ENCODE measurements at regions not wholly inside any gene's neighbourhood (a gene's known extent, or its start where the extent isn't known, plus 50 kb on each side); places are given as distances from the start of the nearest gene placed in this dataset.
"Not testable (repeated sequence)": the region's sequence is repeated elsewhere in the genome, so short reads cannot be mapped to it uniquely, and the experiment has no call there.

DNA sequence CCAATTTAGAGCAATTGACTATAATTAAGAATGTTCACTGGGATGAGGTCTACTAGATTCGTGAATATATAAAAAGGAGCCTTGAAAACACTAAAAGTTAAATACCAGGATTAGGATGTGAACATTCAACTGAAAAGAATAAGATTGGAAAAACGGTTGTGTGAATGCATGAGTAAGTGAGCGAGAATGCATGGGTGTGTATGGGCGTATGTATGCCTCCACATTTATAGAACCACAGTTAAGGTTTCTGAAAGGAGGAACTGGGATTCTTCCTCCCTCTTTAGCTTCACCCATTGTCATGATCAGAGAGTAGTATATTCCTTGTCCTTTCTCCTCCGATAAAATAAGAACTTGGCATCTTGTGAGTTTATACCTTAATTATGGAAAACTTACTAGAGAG lies 151.1 kb upstream of the UBE2E3 start:
- no peak for DNase-seq

DNA sequence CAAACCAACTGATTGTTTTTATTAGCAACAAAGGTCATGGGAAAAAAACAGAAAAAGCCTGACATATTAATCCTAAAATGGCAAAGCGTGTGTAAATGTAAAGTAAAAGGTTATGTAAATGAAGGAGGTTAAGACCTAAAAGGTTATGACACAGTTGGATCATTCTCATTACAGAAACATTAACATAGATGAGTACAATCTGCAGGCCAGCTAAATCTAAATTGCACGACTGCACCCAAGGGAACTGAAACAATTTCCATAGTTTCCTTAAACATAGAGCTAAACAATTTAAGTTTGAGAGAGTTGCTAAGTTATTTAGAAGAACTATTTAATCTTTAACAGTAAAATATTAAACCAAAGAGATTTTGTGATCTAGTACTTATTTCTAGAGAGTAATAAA lies 151.6 kb upstream of the UBE2E3 start:
- DNase-seq: no peak

DNA sequence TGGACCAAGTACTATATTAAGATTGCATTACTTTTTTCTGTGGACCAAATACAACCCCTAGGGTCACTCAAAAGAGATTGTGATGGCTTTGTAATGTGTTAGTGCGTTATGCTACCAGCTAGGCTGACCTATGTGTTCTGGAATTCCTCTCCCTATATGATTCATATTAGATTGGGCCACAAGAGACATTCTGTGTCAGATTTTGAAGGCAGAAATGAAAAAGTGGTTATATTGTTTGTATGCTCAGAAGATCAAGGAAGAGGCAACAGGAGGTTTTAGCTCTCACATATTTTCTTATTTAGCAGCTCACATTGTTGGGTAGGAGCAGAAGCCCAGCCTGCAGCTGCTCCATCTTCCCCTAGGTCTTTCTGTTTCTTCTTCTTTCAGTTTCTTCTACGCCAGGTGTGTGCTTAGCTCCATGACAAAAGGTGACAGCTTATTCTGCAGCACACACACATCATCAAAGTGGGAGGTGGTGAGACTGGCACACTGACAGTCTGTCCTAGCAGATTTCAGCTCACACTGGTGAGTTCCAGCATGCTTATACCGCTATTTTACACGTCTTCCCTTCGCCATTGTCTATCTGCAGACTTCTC lies 156.8 kb upstream of the UBE2E3 start:
- no peak for DNase-seq

DNA sequence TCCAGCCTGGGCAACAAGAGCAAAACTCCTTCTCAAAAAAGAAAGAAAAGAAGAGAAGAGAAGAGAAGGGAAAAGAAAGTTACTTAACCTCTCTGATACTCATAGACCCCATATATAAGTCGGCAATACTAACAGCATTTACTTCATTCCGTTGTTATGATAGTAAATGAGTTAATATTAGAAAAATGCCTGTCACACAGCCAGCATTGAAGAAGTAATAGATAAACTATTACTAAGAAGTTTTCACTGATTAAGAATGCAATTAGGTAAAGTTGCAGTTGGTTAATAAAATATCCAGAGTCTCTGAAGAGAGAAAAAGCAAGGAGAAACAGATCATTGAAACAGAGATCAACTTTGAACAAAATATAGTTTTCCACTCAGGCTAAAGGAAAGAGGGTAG lies 161.3 kb upstream of the UBE2E3 start:
- no peak for DNase-seq

DNA sequence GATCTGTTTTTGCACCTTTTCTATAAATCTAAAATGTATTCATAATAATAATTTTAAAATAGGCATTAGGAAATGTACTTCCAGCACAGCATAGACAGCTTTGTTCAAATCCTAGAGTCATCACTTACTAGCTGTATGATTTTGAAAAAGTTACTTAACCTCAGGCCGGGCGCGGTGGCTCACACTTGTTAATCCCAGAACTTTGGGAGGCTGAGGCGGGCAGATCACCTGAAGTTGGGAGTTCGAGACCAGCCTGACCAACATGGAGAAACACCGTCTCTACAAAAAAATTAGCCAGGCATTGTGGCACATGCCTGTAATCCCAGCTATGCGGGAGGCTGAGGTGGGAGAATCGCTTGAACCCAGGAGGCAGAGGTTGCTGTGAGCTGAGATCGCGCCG lies 161.7 kb upstream of the UBE2E3 start:
- DNase-seq: not testable (repeated sequence)

DNA sequence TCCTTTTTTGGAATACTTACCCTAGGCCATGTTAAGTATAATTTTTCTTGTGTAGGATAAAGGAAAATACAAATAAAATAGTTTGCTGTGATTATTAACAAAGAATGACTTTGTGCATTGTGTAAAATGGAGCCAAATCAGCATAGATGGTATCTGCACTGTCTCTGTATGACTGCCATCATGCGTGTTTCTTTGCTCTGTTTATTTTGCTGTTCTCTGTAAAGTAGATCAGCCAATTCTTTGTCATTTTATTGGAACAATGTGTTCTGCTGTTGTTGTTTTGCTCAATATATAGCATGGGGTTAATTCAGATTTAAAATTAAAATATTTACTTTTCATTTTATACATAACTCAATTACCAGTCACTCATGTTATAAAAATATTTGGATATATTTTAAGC lies 181.3 kb upstream of the UBE2E3 start:
- DNase-seq: no peak

DNA sequence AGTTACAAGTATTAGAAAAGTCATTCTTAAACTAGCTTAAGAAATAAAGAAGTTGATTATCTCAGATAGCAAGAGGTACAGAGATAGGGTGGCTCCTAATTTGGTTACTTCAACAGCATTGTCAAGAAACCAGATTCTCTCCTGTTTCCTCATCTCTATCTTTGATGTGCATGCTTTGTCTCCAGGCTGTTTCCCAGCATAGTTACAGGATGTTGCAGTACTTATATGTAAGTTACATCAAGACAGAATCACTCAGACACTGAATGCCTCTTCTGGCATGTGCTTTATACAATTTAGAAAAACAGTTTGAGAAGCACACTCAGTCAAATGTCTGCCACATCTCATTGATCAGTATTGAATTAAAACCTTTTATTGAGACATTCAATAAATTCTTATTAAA lies 189.5 kb upstream of the UBE2E3 start:
- no peak for DNase-seq

DNA sequence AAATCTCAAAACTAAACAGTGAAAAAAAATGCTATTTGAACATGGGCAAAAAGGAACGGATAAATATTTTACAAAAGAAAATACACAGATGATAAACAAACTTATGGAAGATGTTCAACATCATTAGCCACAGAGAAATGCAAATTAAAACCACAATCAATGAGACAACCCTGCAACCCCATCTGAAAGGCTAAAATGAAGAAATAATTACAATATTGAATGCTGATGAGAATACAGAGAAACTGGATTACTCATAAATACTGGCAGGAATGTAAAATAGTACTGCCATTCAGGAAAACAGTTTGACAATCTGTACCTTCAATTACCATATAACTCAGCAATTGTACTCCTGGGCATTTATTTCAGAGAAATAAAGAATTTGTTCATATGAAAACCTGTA lies 193.1 kb upstream of the UBE2E3 start:
- DNase-seq: no peak

DNA sequence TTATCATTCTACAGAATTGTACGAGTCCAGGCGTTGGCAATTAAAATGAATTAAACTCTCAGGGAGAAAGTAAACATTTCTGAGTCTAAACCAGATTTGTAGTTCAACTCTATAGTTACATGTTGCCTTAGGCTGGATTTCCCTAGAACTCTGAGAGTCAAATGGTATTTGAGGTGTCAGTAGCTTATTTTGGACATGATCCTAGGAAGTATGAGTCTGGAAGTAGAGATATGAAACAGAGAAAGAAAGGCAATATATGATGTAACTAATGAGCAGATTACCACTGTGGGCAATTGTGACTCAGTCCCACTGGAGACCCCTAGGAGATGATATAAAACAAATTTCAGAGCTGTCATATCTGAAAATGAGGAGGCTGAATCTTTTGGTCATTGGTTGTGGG lies 199.1 kb upstream of the UBE2E3 start:
- DNase-seq: no peak

DNA sequence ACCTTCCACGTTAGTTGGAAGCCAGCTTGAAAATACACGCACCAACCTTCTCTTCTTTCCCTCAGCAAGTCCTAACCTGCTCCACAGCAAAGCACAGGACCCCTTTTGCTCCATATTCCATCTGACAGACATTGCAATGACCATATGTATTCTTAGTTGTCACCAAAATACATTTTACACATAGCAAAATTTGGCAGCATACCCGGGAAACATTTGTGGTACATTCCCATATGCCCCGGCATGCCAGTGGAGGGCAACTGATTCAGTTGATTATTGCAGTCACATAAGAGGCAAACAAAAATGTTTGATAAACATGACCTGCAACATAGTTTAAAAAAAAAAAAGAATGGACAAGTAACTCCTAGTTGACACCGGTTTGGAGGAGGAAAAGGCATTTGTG lies 202.1 kb upstream of the UBE2E3 start:
- peak; percentile 64 for DNase-seq

DNA sequence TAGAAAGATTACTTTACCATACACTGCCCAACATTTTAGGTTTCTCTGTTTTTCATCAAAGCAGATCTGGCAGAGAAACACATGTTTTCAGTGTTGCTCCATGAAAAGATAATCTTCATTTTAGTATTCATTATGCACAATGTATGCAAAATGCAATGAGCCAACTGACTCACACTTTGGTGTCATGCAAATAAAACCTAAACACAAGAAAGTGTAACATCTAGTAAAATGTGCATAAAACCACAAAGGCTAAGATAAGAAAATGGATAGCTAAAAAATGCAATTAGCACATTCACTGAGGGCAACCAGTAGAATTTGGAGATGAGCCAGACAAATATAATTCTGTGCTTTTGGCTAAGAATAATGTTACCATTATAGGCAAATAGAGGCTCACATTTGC lies 203.5 kb upstream of the UBE2E3 start:
- peak; percentile 51 for DNase-seq

DNA sequence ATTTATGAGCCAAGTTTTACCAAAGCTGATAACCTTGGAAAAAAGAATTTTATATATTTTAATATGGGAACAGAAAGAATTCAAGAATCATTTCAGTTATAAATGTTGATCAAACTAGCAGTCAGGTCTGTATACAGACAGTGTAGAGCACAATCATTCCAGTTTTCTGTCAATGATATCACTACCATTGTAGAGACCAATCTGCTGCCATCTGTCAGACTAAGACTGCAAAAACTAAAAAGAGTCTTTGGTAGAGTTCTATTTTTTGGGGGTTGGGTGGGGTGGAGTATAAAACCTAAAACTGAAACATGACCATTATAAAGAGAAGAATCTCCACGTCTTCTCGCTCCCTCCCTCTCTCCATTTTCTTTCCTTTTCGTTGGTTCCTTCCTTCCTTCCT lies 204.7 kb upstream of the UBE2E3 start:
- DNase-seq: peak; percentile 26

DNA sequence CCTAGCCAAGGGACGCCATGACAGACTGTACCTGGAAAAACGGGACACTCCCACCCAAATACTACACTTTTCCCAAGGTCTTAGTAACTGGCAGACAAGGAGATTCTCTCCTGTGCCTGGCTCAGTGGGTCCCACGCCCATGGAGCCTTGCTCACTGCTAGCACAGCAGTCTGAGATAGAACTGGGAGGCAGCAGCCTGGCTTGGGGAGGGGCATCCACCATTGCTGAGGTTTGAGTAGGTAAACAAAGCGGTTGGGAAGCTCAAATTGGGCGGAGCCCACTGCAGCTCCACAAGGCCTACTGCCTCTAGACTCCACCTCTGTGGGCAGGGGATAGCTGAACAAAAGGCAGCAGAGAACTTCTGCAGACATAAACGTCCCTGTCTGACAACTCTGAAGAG lies 215.1 kb upstream of the UBE2E3 start:
- not testable (repeated sequence) for DNase-seq

DNA sequence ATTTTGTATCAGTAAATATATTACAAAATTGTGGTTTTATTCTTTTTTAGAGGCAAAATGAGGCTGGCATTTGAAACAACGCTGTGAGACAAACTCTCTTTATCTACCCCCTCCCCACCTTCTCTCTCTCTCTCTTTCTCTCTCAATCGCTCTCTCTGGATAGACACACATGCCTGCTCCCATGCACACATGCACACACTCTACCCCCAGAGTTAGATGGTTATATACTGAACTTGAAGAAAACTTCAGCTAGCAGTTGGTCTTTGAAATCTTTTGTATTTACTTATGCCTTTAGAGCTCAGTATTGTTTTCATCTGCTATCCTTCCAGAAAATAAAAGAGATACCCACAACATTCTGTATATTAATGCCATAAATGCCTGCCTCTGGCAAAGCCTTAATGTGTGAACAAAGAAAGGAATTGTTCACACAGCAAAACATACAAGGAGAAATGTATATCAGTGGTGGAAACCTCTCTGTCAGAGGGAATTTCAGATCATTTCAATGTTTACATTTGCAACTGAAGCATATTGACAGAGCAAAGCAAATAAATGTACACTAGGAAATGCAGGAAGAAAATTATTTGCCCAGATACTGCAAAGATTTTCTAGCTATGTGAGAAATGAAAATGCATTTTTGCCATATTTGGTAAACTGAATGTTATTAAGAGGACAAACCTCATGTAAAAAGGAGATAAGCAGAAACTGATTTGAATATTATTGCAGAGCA lies 217.0 kb upstream of the UBE2E3 start:
- no peak for DNase-seq

DNA sequence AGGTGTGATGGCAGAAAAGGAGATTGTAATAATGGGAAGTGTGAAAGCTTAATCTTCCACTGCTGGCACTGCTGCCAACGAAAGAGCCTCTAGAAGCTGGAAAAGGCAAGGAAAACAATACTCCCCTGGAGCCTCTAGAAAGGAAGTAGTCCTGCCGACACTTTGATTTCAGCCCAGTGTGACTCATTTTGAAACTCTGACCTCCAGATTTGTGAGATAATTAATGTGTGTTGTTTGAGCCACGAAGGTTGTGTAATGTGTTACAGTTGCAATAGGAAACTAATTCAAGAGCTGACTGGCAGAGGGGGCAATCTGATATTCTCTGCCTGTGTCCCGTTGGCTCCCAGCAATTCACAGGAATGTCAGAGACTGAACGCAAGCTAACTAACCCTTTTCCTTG lies 219.2 kb upstream of the UBE2E3 start:
- no peak for DNase-seq

DNA sequence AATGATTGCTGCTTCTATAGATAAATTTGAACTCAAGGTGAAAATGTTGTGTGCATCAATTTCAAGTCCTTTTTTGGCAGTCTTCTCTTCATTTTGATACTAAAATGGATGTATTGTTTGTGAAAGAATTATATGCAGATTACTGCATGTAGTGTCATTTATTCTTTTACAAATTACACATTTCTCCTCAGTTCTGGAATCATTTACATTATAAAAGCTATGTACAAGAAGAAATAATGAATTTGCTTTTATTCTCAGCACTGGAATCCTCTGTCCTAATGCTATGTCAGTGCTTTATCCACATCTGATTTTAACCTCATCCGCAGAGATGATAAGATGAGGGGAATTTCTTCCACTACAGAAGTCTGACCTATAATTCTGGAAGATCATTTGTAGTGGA lies 220.8 kb upstream of the UBE2E3 start:
- no peak for DNase-seq

DNA sequence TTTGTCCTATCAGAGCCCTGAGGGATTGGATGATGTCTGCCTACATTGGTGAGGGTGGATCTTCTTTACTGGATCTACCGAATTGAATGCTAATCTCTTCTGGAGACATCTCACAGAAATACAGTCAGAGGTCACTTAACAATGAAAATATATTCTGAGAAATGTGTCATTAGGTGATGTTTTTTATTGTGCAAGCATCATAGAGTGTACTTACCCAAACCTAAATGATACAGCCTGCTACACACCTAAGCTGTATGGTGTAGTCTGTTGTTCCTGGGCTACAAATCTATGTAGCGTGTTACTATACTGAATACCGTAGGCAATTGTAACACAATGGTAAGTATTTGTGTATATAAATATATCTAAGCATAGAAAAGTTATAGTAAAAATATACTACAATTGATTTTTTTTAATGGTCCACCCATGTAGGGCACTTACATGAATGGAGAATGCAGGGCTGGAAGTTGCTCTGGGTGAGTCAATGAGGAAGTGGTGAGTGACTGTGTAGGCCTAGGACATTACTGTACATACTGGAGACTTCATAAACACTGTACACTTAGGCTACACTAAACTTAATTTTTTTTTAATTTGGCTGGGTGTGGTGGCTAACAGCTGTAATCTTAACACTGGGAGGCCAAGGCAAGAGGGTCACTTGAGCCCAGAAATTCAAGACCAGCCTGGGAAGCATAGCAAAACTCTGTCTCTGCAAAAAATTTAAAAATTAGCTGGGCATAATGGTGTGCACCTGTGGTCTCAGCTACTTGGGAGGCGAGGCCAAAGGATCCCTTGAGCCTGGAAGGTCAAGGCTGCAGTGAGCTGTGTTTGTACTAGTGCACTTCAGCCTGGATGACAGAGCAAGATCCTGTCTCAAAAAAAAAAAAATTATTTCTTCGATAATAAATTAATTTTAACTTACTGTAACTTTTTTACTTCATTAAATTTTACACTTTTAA lies 226.3 kb upstream of the UBE2E3 start:
- no peak for DNase-seq

DNA sequence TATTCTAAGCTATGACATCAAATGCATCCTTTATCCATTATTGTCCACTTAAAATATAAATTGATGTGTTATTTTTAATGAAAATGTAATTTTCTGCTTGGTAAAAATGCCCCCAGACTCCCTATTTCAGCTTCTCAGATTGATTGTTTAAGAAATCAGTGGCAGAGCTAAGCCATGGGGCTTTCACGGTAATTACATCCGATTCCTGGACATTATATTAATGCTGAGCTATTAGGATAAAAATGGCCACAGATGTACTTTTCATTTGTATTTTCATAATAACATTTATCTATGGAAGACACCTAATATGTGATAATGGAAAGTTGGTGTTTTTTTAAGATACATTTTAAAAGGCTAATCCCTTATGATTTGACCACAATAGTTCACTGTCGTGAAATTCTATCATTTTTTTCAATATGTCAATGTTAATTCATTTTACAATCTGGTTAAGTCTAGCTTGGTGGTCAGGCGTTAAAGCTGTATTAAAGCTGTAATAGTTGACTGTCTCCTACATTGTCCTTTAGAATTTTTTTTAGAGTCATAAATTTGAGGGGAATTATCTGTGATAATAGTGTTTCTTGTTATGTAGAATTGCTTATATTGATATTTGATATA lies 229.0 kb upstream of the UBE2E3 start:
- DNase-seq: no peak

DNA sequence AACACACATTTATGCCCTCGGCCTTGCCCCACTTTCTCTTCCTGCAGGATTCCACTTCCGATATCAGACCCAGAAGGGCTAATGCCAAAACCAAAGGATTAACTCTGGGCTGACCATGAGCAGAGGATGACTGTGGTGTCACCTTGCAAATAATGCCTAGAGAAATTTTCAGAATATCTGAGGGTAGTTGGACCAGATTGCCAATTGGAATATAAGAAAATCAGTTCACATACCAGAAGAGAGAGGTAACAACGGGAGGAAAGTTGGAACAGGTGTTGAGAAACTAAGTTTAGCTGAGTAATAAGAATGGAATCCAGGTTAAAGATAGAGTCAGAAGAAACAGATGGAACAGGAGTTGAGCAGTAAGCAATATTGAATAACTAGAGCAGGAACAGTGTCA lies 232.7 kb upstream of the UBE2E3 start:
- no peak for DNase-seq

DNA sequence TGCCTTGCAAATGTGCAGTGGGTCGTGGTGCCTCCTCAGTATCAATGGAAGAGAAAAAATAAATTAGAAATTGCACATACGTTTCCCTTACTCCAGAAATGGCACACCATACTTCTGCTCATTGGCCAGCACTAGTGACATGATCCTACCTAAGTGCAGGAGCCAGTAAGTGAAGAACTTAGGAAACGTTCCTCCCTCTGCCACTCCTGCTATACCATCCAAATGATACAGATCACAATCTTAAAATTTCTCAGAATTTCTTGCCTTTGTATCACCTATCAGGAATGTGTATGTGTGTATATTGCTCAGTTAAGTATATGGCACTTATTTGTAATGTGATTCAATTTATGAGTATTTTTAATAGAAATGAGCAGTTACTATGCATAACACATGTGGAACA lies 237.0 kb upstream of the UBE2E3 start:
- DNase-seq: no peak

DNA sequence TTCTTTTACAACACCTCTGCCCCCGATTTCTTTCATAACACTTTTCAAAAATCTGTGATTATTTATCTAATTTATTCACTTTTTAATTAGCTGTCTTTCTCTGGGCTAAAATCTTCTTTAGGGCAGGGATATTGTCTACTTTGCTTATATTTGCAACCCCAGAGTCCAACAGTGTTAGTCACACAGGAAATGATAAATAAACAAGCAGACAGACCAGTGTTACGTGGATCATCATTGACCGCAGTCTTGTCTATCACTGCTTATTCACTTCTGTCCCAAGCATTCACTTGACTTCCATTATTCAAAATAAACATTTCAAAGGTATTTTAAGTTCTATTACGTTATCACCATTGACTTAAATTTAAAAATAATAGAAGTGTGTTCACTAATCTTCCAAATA lies 237.6 kb upstream of the UBE2E3 start:
- no peak for DNase-seq

DNA sequence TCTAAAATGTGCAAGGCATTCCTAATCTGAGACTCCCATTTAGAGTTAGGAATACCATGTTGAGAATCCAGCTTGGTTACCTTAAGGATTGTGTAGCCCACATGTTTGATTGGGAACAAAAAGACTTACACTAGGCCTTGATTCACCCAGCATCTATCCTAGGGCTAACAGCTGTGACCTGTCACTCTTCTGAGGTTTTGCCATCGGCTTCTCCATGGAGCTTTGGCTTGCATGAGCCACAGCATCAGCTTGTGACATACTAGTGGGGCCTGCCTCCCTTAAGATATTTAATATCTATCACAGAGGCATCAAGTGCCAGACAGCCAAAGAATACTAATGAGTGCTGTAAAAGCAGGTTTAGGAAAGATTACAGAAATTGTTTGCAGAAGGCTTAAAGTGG lies 241.3 kb upstream of the UBE2E3 start:
- no peak for DNase-seq

DNA sequence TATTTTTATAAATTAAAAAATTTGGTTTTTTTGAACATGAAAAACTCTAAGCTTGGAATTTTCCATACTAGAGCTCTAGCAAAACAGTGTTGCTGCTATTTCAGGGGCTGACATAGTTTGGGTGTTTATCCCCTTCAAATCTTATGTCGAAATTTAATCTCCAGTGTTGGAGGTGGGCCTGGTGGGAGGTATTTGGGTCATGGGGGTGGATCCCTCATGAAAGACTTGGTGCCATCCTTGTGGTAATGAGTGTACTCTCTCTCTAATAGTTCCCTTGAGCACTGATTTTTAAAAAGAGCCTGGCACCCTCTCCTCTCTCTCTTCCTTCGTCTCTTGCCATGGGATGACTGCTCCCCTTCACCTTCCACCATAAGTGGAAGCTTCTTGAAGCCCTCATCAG lies 244.6 kb upstream of the UBE2E3 start:
- DNase-seq: no peak

DNA sequence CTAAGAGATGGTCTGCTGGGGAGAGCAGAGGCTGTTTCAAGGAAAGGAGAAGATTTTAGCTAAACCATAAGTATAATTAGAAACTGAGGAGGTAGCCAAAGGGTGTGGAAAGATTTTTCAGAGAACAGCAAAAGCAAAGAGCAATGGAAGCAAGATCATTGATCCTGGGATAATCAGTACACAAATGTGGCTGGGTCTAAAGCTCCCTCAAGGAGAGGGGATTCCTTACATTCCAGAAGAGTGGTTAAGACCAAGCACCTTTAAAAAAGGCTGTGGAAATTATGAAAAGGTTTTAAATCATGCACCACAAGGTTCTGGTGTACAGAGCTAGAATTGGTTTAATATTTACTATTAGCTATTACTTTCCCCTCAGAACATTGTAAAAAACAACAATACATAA lies 246.0 kb upstream of the UBE2E3 start:
- DNase-seq: no peak
